ENCODE measurements at regions not wholly inside any gene's neighbourhood (a gene's known extent, or its start where the extent isn't known, plus 50 kb on each side); places are given as distances from the start of the nearest gene placed in this dataset.
"Not testable (repeated sequence)": the region's sequence is repeated elsewhere in the genome, so short reads cannot be mapped to it uniquely, and the experiment has no call there.

- no peak overlapping the region for H2BK15ac ChIP-seq (ENCODE audit: low read length)
- H3K4me1 ChIP-seq (ENCODE audit: control insufficient read depth in 2 of 2, insufficient read depth in 1 of 2, low read depth in 1 of 2, low read length in 2 of 2): no peaks in the 10 kb centered on the region
- H3K79me1 ChIP-seq (ENCODE audit: low read depth, low read length): no peaks in the 10 kb centered on the region
- H2BK5ac ChIP-seq (ENCODE audit: low read length): no peak overlapping the region
- H3K4ac ChIP-seq (ENCODE audit: low read length): no peak overlapping the region
- no peak overlapping the region for H2AFZ ChIP-seq (ENCODE audit: low read length)
- no peak overlapping the region for H3K4me2 ChIP-seq (ENCODE audit: insufficient read depth, low read length, poor library complexity, severe bottlenecking)
- no peak overlapping the region for H2AK5ac ChIP-seq (ENCODE audit: low read depth, low read length)
- no peak overlapping the region for H3K9ac ChIP-seq (ENCODE audit: low read depth, low read length, poor library complexity)
- H4K8ac ChIP-seq (ENCODE audit: low read depth, low read length): no peak overlapping the region
- no peak overlapping the region for H2BK12ac ChIP-seq (ENCODE audit: low read length)
- H3K18ac ChIP-seq (ENCODE audit: low read length): no peak overlapping the region
- no peaks in the 10 kb centered on the region for H3K27me3 ChIP-seq (ENCODE audit: control insufficient read depth in 3 of 3, insufficient read depth in 3 of 3, low read depth in 1 of 3, low read length in 3 of 3)
- H2BK120ac ChIP-seq (ENCODE audit: low read depth, low read length): no peak overlapping the region
- H3K14ac ChIP-seq (ENCODE audit: low read length): no peak overlapping the region
- H4K91ac ChIP-seq (ENCODE audit: low read depth, low read length, poor library complexity): no peak overlapping the region
- no peak for DNase-seq (ENCODE audit: low spot score)
- no CpG with 5 or more reads among the region's 6 CpGs for WGBS, 2 donors (ENCODE audit: extremely low coverage in 2 of 2, insufficient read length in 2 of 2, insufficient replicate concordance in 1 of 2)
- H3K9me3 ChIP-seq (replicated peaks in 1 of 2; ENCODE audit: control insufficient read depth in 2 of 2, insufficient read depth in 1 of 2, low read depth in 1 of 2, low read length in 2 of 2): no peaks in the 10 kb centered on the region
- no peaks in the 10 kb centered on the region for H3K36me3 ChIP-seq (replicated peaks in 1 of 2; ENCODE audit: control insufficient read depth in 2 of 2, insufficient read depth in 2 of 2, low read length in 2 of 2)
- H3K23ac ChIP-seq (ENCODE audit: low read depth, low read length, poor library complexity): no peak overlapping the region
- H3K27ac ChIP-seq (replicated peaks; ENCODE audit: low read length): no peak overlapping the region
- no peak overlapping the region for H3K4me3 ChIP-seq (ENCODE audit: low read length in 2 of 2)
These were observed 239.1 kb downstream of the CHM start for GRCh38 chrX:85808217-85808616.

- DNase-seq (ENCODE audit: low spot score); H4K8ac ChIP-seq (ENCODE audit: low read depth, low read length); H2AK5ac ChIP-seq (ENCODE audit: low read depth, low read length); H3K14ac ChIP-seq (ENCODE audit: low read length); H3K18ac ChIP-seq (ENCODE audit: low read length); H3K4me3 ChIP-seq (ENCODE audit: low read length in 2 of 2); H3K23ac ChIP-seq (ENCODE audit: low read depth, low read length, poor library complexity); H3K27me3 ChIP-seq (ENCODE audit: control insufficient read depth in 3 of 3, insufficient read depth in 3 of 3, low read depth in 1 of 3, low read length in 3 of 3); H3K4me2 ChIP-seq (ENCODE audit: insufficient read depth, low read length, poor library complexity, severe bottlenecking); H3K79me1 ChIP-seq (ENCODE audit: low read depth, low read length); H2BK12ac ChIP-seq (ENCODE audit: low read length); H3K9me3 ChIP-seq (replicated peaks in 1 of 2; ENCODE audit: control insufficient read depth in 2 of 2, insufficient read depth in 1 of 2, low read depth in 1 of 2, low read length in 2 of 2); H3K9ac ChIP-seq (ENCODE audit: low read depth, low read length, poor library complexity); H2BK120ac ChIP-seq (ENCODE audit: low read depth, low read length); H2AFZ ChIP-seq (ENCODE audit: low read length); H2BK5ac ChIP-seq (ENCODE audit: low read length); H3K4ac ChIP-seq (ENCODE audit: low read length); H3K27ac ChIP-seq (replicated peaks; ENCODE audit: low read length); H3K36me3 ChIP-seq (replicated peaks in 1 of 2; ENCODE audit: control insufficient read depth in 2 of 2, insufficient read depth in 2 of 2, low read length in 2 of 2); H2BK15ac ChIP-seq (ENCODE audit: low read length); H3K4me1 ChIP-seq (ENCODE audit: control insufficient read depth in 2 of 2, insufficient read depth in 1 of 2, low read depth in 1 of 2, low read length in 2 of 2); H4K91ac ChIP-seq (ENCODE audit: low read depth, low read length, poor library complexity): not testable (repeated sequence)
- no CpG with 5 or more reads among the region's 8 CpGs for WGBS, 2 donors (ENCODE audit: extremely low coverage in 2 of 2, insufficient read length in 2 of 2, insufficient replicate concordance in 1 of 2)
These were observed 275.0 kb downstream of the CHM start for GRCh38 chrX:85772391-85772790.

GRCh38 chrX:85765651-85766050 lies 281.7 kb downstream of the CHM start:
- no peak overlapping the region for H3K18ac ChIP-seq (ENCODE audit: low read length)
- no peaks in the 10 kb centered on the region for H3K4me1 ChIP-seq (ENCODE audit: control insufficient read depth in 2 of 2, insufficient read depth in 1 of 2, low read depth in 1 of 2, low read length in 2 of 2)
- no peaks in the 10 kb centered on the region for H3K79me1 ChIP-seq (ENCODE audit: low read depth, low read length)
- no peak for DNase-seq (ENCODE audit: low spot score)
- no peak overlapping the region for H3K14ac ChIP-seq (ENCODE audit: low read length)
- H2AK5ac ChIP-seq (ENCODE audit: low read depth, low read length): no peak overlapping the region
- H3K9ac ChIP-seq (ENCODE audit: low read depth, low read length, poor library complexity): no peak overlapping the region
- no peaks in the 10 kb centered on the region for H3K36me3 ChIP-seq (replicated peaks in 1 of 2; ENCODE audit: control insufficient read depth in 2 of 2, insufficient read depth in 2 of 2, low read length in 2 of 2)
- no peak overlapping the region for H4K8ac ChIP-seq (ENCODE audit: low read depth, low read length)
- H3K9me3 ChIP-seq (replicated peaks in 1 of 2; ENCODE audit: control insufficient read depth in 2 of 2, insufficient read depth in 1 of 2, low read depth in 1 of 2, low read length in 2 of 2): no peaks in the 10 kb centered on the region
- H2BK120ac ChIP-seq (ENCODE audit: low read depth, low read length): no peak overlapping the region
- H3K27me3 ChIP-seq (ENCODE audit: control insufficient read depth in 3 of 3, insufficient read depth in 3 of 3, low read depth in 1 of 3, low read length in 3 of 3): no peaks in the 10 kb centered on the region
- H3K4me2 ChIP-seq (ENCODE audit: insufficient read depth, low read length, poor library complexity, severe bottlenecking): no peak overlapping the region
- H3K23ac ChIP-seq (ENCODE audit: low read depth, low read length, poor library complexity): no peak overlapping the region
- H2BK12ac ChIP-seq (ENCODE audit: low read length): no peak overlapping the region
- H3K27ac ChIP-seq (replicated peaks; ENCODE audit: low read length): no peak overlapping the region
- no peak overlapping the region for H3K4me3 ChIP-seq (ENCODE audit: low read length in 2 of 2)
- no peak overlapping the region for H4K91ac ChIP-seq (ENCODE audit: low read depth, low read length, poor library complexity)
- no peak overlapping the region for H2BK5ac ChIP-seq (ENCODE audit: low read length)
- H3K4ac ChIP-seq (ENCODE audit: low read length): no peak overlapping the region
- no peak overlapping the region for H2AFZ ChIP-seq (ENCODE audit: low read length)
- H2BK15ac ChIP-seq (ENCODE audit: low read length): no peak overlapping the region
- no CpG with 5 or more reads among the region's 3 CpGs for WGBS, 2 donors (ENCODE audit: extremely low coverage in 2 of 2, insufficient read length in 2 of 2, insufficient replicate concordance in 1 of 2)

- H2BK12ac ChIP-seq (ENCODE audit: low read length); H3K4ac ChIP-seq (ENCODE audit: low read length); H4K8ac ChIP-seq (ENCODE audit: low read depth, low read length); DNase-seq (ENCODE audit: low spot score); H3K36me3 ChIP-seq (replicated peaks in 1 of 2; ENCODE audit: control insufficient read depth in 2 of 2, insufficient read depth in 2 of 2, low read length in 2 of 2); H3K79me1 ChIP-seq (ENCODE audit: low read depth, low read length); H3K4me2 ChIP-seq (ENCODE audit: insufficient read depth, low read length, poor library complexity, severe bottlenecking); H3K18ac ChIP-seq (ENCODE audit: low read length); H3K9ac ChIP-seq (ENCODE audit: low read depth, low read length, poor library complexity); H2AFZ ChIP-seq (ENCODE audit: low read length); H3K23ac ChIP-seq (ENCODE audit: low read depth, low read length, poor library complexity); H2BK5ac ChIP-seq (ENCODE audit: low read length); H4K91ac ChIP-seq (ENCODE audit: low read depth, low read length, poor library complexity); H3K27me3 ChIP-seq (ENCODE audit: control insufficient read depth in 3 of 3, insufficient read depth in 3 of 3, low read depth in 1 of 3, low read length in 3 of 3); H3K27ac ChIP-seq (replicated peaks; ENCODE audit: low read length); H3K4me1 ChIP-seq (ENCODE audit: control insufficient read depth in 2 of 2, insufficient read depth in 1 of 2, low read depth in 1 of 2, low read length in 2 of 2); H3K14ac ChIP-seq (ENCODE audit: low read length); H2BK120ac ChIP-seq (ENCODE audit: low read depth, low read length); H2BK15ac ChIP-seq (ENCODE audit: low read length); H2AK5ac ChIP-seq (ENCODE audit: low read depth, low read length); H3K4me3 ChIP-seq (ENCODE audit: low read length in 2 of 2); H3K9me3 ChIP-seq (replicated peaks in 1 of 2; ENCODE audit: control insufficient read depth in 2 of 2, insufficient read depth in 1 of 2, low read depth in 1 of 2, low read length in 2 of 2): not testable (repeated sequence)
- no CpG with 5 or more reads among the region's 2 CpGs for WGBS, 2 donors (ENCODE audit: extremely low coverage in 2 of 2, insufficient read length in 2 of 2, insufficient replicate concordance in 1 of 2)
These were observed 324.3 kb downstream of the CHM start for GRCh38 chrX:85723025-85723424.
